ENCODE measurements at regions not wholly inside any gene's neighbourhood (a gene's known extent, or its start where the extent isn't known, plus 50 kb on each side); places are given as distances from the start of the nearest gene placed in this dataset.

DNA sequence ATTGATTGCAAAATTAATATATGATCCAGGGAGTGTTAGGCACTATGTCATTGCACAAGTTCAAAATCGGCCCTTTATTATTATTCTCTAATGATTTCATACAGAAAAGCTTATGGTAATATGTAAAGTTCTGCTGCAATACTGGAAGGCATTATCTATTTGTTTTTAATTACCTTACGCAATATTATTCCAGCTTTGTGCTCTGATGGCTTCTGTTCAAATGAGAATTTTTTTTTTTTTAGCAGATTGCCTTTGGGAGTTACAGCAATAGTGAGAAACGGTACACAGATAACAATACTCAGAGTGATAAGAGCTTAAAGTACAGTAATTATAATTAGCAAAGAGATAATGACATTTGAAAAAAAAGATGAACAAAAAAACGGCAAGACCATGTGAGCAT is 602.2 kb upstream of the ALCAM start:
- no peak for DNase-seq (ENCODE audit: low spot score)

DNA sequence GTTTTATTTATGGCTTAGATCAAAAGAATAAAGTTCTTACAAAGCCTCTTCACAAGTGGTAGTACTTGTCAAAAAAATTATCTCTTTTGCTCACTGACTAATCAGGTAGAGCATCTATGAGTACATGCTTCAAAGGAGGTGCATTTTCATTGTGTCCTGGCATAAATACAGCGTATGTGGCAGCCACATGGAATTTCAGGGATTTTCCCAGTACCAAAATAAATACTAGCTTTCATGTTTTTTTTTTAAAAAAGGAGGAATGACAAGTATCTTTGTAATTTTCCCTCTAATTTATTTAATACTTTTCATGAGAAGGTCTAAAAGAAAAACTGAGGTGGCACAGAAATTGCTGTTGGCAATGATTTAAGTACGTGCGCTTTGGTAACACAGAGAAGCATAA is 597.8 kb upstream of the ALCAM start:
- DNase-seq (ENCODE audit: low spot score) = no peak
- TF ChIP-seq, protein P1, sequence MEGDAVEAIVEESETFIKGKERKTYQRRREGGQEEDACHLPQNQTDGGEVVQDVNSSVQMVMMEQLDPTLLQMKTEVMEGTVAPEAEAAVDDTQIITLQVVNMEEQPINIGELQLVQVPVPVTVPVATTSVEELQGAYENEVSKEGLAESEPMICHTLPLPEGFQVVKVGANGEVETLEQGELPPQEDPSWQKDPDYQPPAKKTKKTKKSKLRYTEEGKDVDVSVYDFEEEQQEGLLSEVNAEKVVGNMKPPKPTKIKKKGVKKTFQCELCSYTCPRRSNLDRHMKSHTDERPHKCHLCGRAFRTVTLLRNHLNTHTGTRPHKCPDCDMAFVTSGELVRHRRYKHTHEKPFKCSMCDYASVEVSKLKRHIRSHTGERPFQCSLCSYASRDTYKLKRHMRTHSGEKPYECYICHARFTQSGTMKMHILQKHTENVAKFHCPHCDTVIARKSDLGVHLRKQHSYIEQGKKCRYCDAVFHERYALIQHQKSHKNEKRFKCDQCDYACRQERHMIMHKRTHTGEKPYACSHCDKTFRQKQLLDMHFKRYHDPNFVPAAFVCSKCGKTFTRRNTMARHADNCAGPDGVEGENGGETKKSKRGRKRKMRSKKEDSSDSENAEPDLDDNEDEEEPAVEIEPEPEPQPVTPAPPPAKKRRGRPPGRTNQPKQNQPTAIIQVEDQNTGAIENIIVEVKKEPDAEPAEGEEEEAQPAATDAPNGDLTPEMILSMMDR (IDR thresholded peaks at IDR 0.05; ENCODE audit: extremely low read depth, missing control alignments) = no peak

More for the DNA sequence above, 602.2 kb upstream of the ALCAM start:
- TF ChIP-seq, protein P1 (IDR thresholded peaks at IDR 0.05; ENCODE audit: extremely low read depth, missing control alignments) = no peak

DNA sequence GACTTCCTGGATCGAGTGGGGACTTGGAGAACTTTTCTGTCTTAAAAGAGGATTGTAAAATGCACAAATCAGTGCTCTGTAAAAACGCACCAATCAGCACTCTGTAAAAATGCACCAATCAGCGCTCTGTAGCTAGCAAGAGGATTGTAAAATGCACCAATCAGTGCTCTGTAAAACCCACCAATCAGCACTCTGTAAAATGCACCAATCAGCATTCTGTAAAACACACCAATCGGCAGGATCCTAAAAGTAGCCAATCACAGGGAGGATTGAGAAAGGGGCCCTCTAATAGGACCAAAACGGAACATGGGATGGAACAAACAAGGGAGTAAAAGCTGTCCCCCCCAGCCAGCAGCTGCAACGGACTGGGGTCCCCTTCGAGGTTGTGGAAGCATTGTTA is 587.4 kb upstream of the ALCAM start:
- TF ChIP-seq, protein P1 (IDR thresholded peaks at IDR 0.05; ENCODE audit: extremely low read depth, missing control alignments) = no peak
- no peak for DNase-seq (ENCODE audit: low spot score)

DNA sequence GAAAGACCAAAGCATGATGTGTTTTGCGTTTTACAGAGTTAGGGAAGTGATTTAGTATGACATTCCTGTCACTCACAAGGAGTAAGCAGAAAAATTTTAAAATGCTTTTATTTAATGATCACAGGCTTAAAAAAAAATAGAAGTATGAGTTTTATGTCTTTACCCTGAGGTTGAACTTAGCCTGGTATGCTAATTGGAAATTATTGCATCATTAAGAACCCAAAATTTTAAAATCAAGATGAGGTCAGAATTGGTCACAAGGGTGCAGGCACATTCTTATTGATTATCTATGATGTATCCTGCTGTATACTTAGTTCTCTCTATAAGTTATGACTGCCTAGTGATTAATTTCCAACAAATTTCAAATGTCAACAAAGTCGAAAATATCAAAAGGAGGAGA is 585.6 kb upstream of the ALCAM start:
- TF ChIP-seq, protein P1 (IDR thresholded peaks at IDR 0.05; ENCODE audit: extremely low read depth, missing control alignments) = no peak
- no peak for DNase-seq (ENCODE audit: low spot score)

DNA sequence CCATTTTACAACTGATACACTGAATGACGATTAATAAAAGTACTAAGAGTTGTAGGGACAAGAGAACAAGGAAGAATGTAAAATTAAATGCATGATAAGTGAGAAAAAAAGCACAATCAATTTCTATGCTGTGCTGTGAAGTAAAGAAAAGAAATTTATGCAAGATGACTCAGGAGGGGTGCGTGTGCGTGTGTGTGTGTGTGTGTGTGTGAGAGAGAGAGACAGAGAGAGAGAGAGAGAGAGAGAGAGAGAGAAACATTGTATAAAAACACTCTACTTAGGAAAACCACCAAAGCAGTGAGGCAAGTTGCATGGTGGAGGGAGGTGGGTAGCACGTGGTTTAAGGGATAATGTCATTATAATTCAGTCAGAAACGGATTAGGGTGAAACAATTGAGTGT is 580.8 kb upstream of the ALCAM start:
- DNase-seq (ENCODE audit: low spot score) = no peak
- TF ChIP-seq, protein P1 (IDR thresholded peaks at IDR 0.05; ENCODE audit: extremely low read depth, missing control alignments) = no peak

DNA sequence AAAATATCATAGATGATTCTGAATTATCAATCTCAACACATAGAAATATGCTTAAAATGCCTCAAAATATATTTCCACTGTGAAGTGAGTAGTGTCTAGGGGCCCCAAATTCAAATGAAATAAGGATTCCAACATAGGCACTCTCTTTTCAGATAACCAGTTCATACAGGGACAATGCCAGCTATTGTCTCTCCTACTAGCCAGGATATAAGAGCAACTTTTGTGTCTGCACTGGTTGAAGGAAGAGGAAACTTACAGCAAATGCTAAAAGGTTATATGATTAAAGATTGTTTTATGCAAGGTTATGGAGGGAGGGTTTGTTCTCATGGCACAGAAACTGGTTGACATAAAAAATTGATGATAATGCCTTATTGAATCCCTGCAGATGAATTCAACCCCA is 579.4 kb upstream of the ALCAM start:
- no peak for DNase-seq (ENCODE audit: low spot score)

DNA sequence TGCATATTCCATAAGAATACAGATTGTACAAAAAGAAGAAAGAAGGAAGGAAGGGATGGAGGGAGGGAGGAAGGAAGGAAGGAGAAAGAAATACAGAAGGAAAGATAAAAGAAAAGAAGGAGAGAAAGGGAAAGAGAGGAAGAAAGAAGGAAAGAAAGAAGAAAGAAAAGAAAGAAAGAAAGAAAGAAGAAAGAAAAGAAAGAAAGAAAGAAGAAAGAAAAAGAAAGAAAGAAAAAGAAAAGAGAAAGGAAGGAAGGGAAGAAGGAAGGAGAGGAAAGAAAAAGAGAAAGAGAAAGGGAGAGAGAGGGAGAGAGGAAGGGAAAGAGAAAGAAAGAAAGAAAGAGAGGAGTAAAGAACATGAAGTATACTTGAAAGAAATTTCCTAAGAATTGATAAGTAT is 577.9 kb upstream of the ALCAM start:
- no peak for DNase-seq (ENCODE audit: low spot score)
- TF ChIP-seq, protein P1 (IDR thresholded peaks at IDR 0.05; ENCODE audit: extremely low read depth, missing control alignments) = no peak

More for the DNA sequence above, 579.4 kb upstream of the ALCAM start:
- TF ChIP-seq, protein P1 (IDR thresholded peaks at IDR 0.05; ENCODE audit: extremely low read depth, missing control alignments) = no peak

Measured in GM20000 (cell line).